ENCODE measurements at regions not wholly inside any gene's neighbourhood (a gene's known extent, or its start where the extent isn't known, plus 50 kb on each side); places are given as distances from the start of the nearest gene placed in this dataset.

DNA sequence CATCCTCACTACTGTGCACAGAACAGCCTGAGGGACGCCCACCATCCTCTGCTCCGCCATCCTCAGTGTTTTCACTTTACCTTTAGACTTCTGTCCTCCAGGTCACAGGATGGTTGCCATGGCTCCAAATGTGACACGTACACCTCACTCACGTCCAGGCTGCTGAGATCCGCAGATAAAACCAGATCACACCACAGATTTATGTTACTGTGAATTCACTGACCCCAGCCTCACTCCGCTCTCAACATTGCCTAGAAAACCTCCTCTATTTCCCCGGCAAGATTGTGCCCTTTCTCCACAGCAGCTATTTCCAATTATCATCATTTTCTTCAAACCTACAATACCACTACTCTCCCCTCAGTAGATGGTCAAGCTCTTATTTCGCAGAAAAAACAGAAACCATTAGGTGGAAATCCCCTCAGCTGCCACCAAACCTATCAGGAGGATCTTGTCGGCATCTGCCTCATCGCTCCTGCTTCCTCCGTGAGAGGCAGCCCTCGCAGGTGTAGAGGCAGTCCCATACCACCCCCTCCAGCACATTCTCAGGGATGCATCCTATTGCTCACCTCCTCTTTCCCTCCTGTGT lies 49.8 kb upstream of the SLC1A4 start:
- no peak for DNase-seq (ENCODE audit: low read depth in 2 of 2)
